ENCODE measurements at regions not wholly inside any gene's neighbourhood (a gene's known extent, or its start where the extent isn't known, plus 50 kb on each side); places are given as distances from the start of the nearest gene placed in this dataset.

DNA sequence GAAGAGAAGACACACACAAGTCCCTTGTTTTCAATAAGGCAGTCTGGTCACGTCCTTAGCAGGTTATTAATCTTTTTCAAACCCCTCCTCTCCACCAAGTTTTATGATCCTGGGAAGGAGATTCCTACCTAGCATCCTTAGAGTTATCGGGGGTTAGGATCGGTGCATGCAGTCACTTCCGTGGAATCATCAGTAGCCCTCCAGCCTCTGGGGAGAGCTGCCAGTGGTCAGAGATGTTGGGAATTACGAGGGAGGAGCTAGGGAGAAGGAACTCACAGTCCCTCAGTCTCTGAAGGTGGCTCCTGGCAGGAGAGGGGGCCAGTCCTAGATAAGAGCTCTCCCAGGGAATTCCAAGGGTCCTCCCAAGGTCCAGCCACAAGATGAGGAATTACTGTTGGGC, 57.7 kb upstream of the ATP5PO start:
- no peak overlapping the region for H3K4me3 ChIP-seq (ENCODE audit: low read length)
- H2AFZ ChIP-seq (ENCODE audit: low read depth, low read length), result no peak overlapping the region
- H3F3A ChIP-seq (ENCODE audit: insufficient read depth, low read length, poor library complexity, severe bottlenecking), result no peaks in the 10 kb centered on the region
- no peak overlapping the region for H3K27ac ChIP-seq (ENCODE audit: low read length)
- no peak overlapping the region for H3K4me2 ChIP-seq (ENCODE audit: low read length)
- H3K9me3 ChIP-seq (ENCODE audit: low read length), result no peaks in the 10 kb centered on the region
- TF ChIP-seq TAF1 (IDR thresholded peaks at IDR 0.05; ENCODE audit: low read depth), result no peak
- TF ChIP-seq POLR2AphosphoS5 (IDR thresholded peaks at IDR 0.05), result no peak
- TF ChIP-seq, protein P1, sequence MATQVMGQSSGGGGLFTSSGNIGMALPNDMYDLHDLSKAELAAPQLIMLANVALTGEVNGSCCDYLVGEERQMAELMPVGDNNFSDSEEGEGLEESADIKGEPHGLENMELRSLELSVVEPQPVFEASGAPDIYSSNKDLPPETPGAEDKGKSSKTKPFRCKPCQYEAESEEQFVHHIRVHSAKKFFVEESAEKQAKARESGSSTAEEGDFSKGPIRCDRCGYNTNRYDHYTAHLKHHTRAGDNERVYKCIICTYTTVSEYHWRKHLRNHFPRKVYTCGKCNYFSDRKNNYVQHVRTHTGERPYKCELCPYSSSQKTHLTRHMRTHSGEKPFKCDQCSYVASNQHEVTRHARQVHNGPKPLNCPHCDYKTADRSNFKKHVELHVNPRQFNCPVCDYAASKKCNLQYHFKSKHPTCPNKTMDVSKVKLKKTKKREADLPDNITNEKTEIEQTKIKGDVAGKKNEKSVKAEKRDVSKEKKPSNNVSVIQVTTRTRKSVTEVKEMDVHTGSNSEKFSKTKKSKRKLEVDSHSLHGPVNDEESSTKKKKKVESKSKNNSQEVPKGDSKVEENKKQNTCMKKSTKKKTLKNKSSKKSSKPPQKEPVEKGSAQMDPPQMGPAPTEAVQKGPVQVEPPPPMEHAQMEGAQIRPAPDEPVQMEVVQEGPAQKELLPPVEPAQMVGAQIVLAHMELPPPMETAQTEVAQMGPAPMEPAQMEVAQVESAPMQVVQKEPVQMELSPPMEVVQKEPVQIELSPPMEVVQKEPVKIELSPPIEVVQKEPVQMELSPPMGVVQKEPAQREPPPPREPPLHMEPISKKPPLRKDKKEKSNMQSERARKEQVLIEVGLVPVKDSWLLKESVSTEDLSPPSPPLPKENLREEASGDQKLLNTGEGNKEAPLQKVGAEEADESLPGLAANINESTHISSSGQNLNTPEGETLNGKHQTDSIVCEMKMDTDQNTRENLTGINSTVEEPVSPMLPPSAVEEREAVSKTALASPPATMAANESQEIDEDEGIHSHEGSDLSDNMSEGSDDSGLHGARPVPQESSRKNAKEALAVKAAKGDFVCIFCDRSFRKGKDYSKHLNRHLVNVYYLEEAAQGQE (IDR thresholded peaks at IDR 0.05; ENCODE audit: borderline replicate concordance), result no peak
- no peak for TF ChIP-seq EZH2 (IDR thresholded peaks at IDR 0.05; ENCODE audit: borderline replicate concordance, insufficient read depth, low read length, poor library complexity, severe bottlenecking)
- TF ChIP-seq EP300 (conservative IDR thresholded peaks at IDR 0.05; ENCODE audit: poor library complexity, severe bottlenecking), result no peak
- no peak for TF ChIP-seq CTCF (IDR thresholded peaks at IDR 0.05; ENCODE audit: poor library complexity, severe bottlenecking)
- TF ChIP-seq SMC3 (conservative IDR thresholded peaks at IDR 0.05; ENCODE audit: poor library complexity), result no peak
- TF ChIP-seq RAD21 (conservative IDR thresholded peaks at IDR 0.05), result no peak
- TF ChIP-seq MXI1 (conservative IDR thresholded peaks at IDR 0.05; ENCODE audit: poor library complexity, severe bottlenecking), result no peak
- H3K9me2 ChIP-seq (ENCODE audit: insufficient read depth, low read length), result no peaks in the 10 kb centered on the region
- H3K27me3 ChIP-seq (ENCODE audit: insufficient read depth, low read depth, low read length), result no peaks in the 10 kb centered on the region
- H3K36me3 ChIP-seq (ENCODE audit: insufficient read depth, low read length), result no peaks in the 10 kb centered on the region
- H3K9ac ChIP-seq (ENCODE audit: low read length), result no peak overlapping the region
- no peaks in the 10 kb centered on the region for H3K79me2 ChIP-seq (replicated peaks; ENCODE audit: insufficient read depth, low read length)
- H4K20me1 ChIP-seq (ENCODE audit: insufficient read depth), result no peaks in the 10 kb centered on the region

DNA sequence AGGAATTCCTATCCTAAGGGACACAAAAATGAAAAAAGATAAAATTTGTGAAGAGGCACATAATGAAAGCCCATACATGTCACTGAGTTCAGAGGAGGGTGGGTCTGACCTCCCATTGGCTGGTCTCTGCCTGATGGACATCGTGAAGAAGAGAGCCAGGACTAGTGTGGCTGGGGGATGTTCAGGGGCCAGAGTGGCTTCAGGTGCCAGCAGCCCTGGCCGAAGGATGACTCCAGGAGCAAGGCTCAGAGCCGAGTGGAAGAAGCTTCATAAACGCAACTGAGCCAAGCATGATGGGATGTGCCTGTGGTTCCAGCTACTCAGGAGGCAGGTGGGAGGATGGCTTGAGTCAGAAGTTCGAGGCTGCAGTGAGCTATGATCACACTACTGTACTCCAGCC, 56.9 kb upstream of the ATP5PO start:
- Histone ChIP-seq H3K27me3 (ENCODE audit: insufficient read depth, low read depth, low read length) (no peaks in the 10 kb centered on the region), H3K4me2 (ENCODE audit: low read length) (no peak overlapping the region), H4K20me1 (ENCODE audit: insufficient read depth) (no peaks in the 10 kb centered on the region), H3K36me3 (ENCODE audit: insufficient read depth, low read length) (no peaks in the 10 kb centered on the region), H3K27ac (ENCODE audit: low read length) (no peak overlapping the region), H3K9me3 (ENCODE audit: low read length) (no peaks in the 10 kb centered on the region), H3K9me2 (ENCODE audit: insufficient read depth, low read length) (no peaks in the 10 kb centered on the region), H3F3A (ENCODE audit: insufficient read depth, low read length, poor library complexity, severe bottlenecking) (no peaks in the 10 kb centered on the region), H3K9ac (ENCODE audit: low read length) (no peak overlapping the region), H3K79me2 (replicated peaks; ENCODE audit: insufficient read depth, low read length) (no peaks in the 10 kb centered on the region), H2AFZ (ENCODE audit: low read depth, low read length) (no peak overlapping the region), H3K4me3 (ENCODE audit: low read length) (no peak overlapping the region)
- TF ChIP-seq TAF1 (IDR thresholded peaks at IDR 0.05; ENCODE audit: low read depth), result no peak

DNA sequence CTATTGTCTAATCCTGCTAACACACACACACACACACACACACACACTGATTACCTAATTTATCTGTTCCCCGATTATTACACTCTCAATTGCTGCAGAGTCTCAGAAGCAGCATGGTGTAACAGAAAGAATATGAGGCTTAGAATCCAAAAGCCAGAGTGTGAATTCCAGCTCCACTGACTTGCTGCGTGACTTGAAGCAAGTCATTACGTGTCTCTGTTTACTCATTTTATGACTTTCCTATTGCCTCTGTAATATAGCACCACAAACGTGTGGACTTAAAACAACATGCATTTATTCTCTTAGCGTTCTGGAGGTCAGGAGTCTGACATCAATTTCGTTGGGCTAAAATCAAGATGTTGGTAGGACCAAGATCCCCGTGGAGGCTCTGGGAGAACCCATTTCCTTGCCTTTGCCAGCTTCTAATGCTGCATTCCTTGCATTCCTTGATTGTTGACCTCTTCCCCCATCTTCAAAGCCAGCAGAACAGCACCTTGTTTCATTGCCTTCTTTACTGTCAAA, 55.9 kb upstream of the ATP5PO start:
- H3K27ac ChIP-seq (ENCODE audit: low read length), result no peak overlapping the region
- H3K9me2 ChIP-seq (ENCODE audit: insufficient read depth, low read length), result no peaks in the 10 kb centered on the region
- no peaks in the 10 kb centered on the region for H3K27me3 ChIP-seq (ENCODE audit: insufficient read depth, low read depth, low read length)
- no peaks in the 10 kb centered on the region for H3K9me3 ChIP-seq (ENCODE audit: low read length)
- H3K9ac ChIP-seq (ENCODE audit: low read length), result no peak overlapping the region
- H3K36me3 ChIP-seq (ENCODE audit: insufficient read depth, low read length), result no peaks in the 10 kb centered on the region
- no peaks in the 10 kb centered on the region for H3K79me2 ChIP-seq (replicated peaks; ENCODE audit: insufficient read depth, low read length)
- no peak overlapping the region for H2AFZ ChIP-seq (ENCODE audit: low read depth, low read length)
- H3F3A ChIP-seq (ENCODE audit: insufficient read depth, low read length, poor library complexity, severe bottlenecking), result no peaks in the 10 kb centered on the region
- H4K20me1 ChIP-seq (ENCODE audit: insufficient read depth), result no peaks in the 10 kb centered on the region
- no peak overlapping the region for H3K4me2 ChIP-seq (ENCODE audit: low read length)
- no peak for TF ChIP-seq EZH2 (IDR thresholded peaks at IDR 0.05; ENCODE audit: borderline replicate concordance, insufficient read depth, low read length, poor library complexity, severe bottlenecking)
- TF ChIP-seq CTCF (IDR thresholded peaks at IDR 0.05; ENCODE audit: poor library complexity, severe bottlenecking), result no peak
- TF ChIP-seq EP300 (conservative IDR thresholded peaks at IDR 0.05; ENCODE audit: poor library complexity, severe bottlenecking), result no peak
- TF ChIP-seq, protein P1 (IDR thresholded peaks at IDR 0.05; ENCODE audit: borderline replicate concordance), result no peak
- TF ChIP-seq SMC3 (conservative IDR thresholded peaks at IDR 0.05; ENCODE audit: poor library complexity), result no peak
- TF ChIP-seq RAD21 (conservative IDR thresholded peaks at IDR 0.05), result no peak
- TF ChIP-seq POLR2AphosphoS5 (IDR thresholded peaks at IDR 0.05), result no peak
- TF ChIP-seq TAF1 (IDR thresholded peaks at IDR 0.05; ENCODE audit: low read depth), result no peak
- TF ChIP-seq MXI1 (conservative IDR thresholded peaks at IDR 0.05; ENCODE audit: poor library complexity, severe bottlenecking), result no peak
- no peak overlapping the region for H3K4me3 ChIP-seq (ENCODE audit: low read length)
